ENCODE measurements at regions not wholly inside any gene's neighbourhood (a gene's known extent, or its start where the extent isn't known, plus 50 kb on each side); places are given as distances from the start of the nearest gene placed in this dataset.

DNA sequence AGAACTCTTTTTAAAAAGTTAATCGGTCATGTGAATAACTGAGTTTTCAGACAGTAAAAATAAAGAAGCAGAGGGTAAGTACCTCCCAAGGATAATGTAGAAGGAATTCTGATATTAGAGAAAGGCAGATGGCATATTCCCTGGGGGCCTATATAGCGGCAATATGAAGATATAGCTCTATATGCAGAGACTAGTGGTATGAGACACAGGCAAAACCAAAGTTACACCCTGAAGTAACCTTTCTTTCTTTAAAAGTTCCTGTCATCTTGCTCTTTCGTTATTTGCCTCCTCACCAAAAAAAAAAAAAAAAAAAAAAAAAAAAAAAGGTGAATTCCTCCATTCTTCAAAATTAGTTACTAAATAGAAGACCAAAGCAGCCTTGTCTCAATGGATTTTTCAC lies 76.2 kb upstream of the ARHGAP32 start:
- ChIA-PET CTCF (no interaction called here), POLR2A (no interaction called here)
- Histone ChIP-seq H3K9me3 (ENCODE audit: control insufficient read depth, insufficient read depth, low read depth, low read length) (no peaks in the 10 kb centered on the region), H3K27ac (ENCODE audit: low read length) (no peak overlapping the region), H3K4me3 (ENCODE audit: low read depth in 2 of 2, low read length in 2 of 2) (no peak overlapping the region), H3K36me3 (ENCODE audit: control insufficient read depth, insufficient read depth, low read length) (no peaks in the 10 kb centered on the region), H3K4me1 (ENCODE audit: control insufficient read depth, insufficient read depth, low read length) (peaks cover 7% of the 10 kb centered on the region; the same call in 1 of the 2 replicates), H3K27me3 (ENCODE audit: control insufficient read depth, insufficient read depth, low read length) (no peaks in the 10 kb centered on the region)
- DNase-seq (ENCODE audit: low read depth, low spot score) (no peak), ATAC-seq (no peak)
- TF ChIP-seq TCF7L2 (IDR thresholded peaks at IDR 0.05; ENCODE audit: low read depth, low read length), result no peak
- in situ Hi-C loops (cut with HindIII; ENCODE audit: low pct_unique_long_range_greater_than_20kb, low sequenced_read_pairs) (no loop called here), intact Hi-C loops (cut with micrococcal nuclease; ENCODE audit: unreplicated experiment) (no loop called here)
- no TSS peak for BruUV-seq (replicated peaks)

DNA sequence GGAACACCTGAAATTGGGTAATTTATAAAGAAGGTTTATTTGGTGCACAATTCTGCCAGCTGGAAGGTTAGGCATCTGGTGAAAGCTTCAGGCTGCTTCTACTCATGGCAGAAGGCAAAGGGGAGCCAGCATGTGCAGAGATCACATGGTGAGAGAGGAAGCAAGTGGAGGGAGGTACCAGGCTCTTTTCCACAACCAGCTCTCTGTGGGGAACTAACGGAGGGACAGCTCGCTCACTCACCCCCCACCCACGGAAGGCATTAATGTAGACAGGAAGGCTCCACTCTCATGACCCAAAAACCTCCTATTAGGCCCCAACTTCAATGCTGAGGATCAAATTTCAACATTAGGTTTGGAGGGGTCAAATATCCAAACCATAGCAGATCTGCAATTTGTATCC lies 75.6 kb upstream of the ARHGAP32 start:
- intact Hi-C loops (cut with micrococcal nuclease; ENCODE audit: unreplicated experiment) (no loop called here), in situ Hi-C loops (cut with HindIII; ENCODE audit: low pct_unique_long_range_greater_than_20kb, low sequenced_read_pairs) (no loop called here)
- DNase-seq (ENCODE audit: low read depth, low spot score) (no peak), ATAC-seq (no peak)
- Histone ChIP-seq H3K4me3 (ENCODE audit: low read depth in 2 of 2, low read length in 2 of 2) (no peak overlapping the region), H3K27me3 (ENCODE audit: control insufficient read depth, insufficient read depth, low read length) (no peaks in the 10 kb centered on the region), H3K4me1 (ENCODE audit: control insufficient read depth, insufficient read depth, low read length) (peaks cover 6% of the 10 kb centered on the region; the same call in 1 of the 2 replicates), H3K27ac (ENCODE audit: low read length) (no peak overlapping the region), H3K36me3 (ENCODE audit: control insufficient read depth, insufficient read depth, low read length) (no peaks in the 10 kb centered on the region), H3K9me3 (ENCODE audit: control insufficient read depth, insufficient read depth, low read depth, low read length) (no peaks in the 10 kb centered on the region)
- no TSS peak for BruUV-seq (replicated peaks)
- POLR2A ChIA-PET, result no interaction called here
- TF ChIP-seq, protein P1, sequence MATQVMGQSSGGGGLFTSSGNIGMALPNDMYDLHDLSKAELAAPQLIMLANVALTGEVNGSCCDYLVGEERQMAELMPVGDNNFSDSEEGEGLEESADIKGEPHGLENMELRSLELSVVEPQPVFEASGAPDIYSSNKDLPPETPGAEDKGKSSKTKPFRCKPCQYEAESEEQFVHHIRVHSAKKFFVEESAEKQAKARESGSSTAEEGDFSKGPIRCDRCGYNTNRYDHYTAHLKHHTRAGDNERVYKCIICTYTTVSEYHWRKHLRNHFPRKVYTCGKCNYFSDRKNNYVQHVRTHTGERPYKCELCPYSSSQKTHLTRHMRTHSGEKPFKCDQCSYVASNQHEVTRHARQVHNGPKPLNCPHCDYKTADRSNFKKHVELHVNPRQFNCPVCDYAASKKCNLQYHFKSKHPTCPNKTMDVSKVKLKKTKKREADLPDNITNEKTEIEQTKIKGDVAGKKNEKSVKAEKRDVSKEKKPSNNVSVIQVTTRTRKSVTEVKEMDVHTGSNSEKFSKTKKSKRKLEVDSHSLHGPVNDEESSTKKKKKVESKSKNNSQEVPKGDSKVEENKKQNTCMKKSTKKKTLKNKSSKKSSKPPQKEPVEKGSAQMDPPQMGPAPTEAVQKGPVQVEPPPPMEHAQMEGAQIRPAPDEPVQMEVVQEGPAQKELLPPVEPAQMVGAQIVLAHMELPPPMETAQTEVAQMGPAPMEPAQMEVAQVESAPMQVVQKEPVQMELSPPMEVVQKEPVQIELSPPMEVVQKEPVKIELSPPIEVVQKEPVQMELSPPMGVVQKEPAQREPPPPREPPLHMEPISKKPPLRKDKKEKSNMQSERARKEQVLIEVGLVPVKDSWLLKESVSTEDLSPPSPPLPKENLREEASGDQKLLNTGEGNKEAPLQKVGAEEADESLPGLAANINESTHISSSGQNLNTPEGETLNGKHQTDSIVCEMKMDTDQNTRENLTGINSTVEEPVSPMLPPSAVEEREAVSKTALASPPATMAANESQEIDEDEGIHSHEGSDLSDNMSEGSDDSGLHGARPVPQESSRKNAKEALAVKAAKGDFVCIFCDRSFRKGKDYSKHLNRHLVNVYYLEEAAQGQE (IDR thresholded peaks at IDR 0.05; ENCODE audit: insufficient read depth in 1 of 2, low read depth in 2 of 2, low read length in 1 of 2), result no peak
- TF ChIP-seq CTCF (IDR thresholded peaks at IDR 0.05) (no peak), TCF7L2 (IDR thresholded peaks at IDR 0.05; ENCODE audit: low read depth, low read length) (no peak), POLR2AphosphoS5 (IDR thresholded peaks at IDR 0.05; ENCODE audit: low read depth, low read length) (no peak), SIN3A (IDR thresholded peaks at IDR 0.05; ENCODE audit: borderline replicate concordance, insufficient read depth, low read depth, low read length) (no peak)
- CTCF ChIA-PET, result no interaction called here

- intact Hi-C loops (cut with micrococcal nuclease; ENCODE audit: unreplicated experiment), result no loop called here
- BruUV-seq (replicated peaks), result no TSS peak
- no peak overlapping the region for H3K4me3 ChIP-seq (ENCODE audit: low read depth in 2 of 2, low read length in 2 of 2)
- peak; percentile 60 for ATAC-seq
- H3K4me1 ChIP-seq (ENCODE audit: control insufficient read depth, insufficient read depth, low read length), result peaks cover 5% of the 10 kb centered on the region; the same call in 1 of the 2 replicates
- ChIA-PET POLR2A (no interaction called here), CTCF (no interaction called here)
- no peaks in the 10 kb centered on the region for H3K27me3 ChIP-seq (ENCODE audit: control insufficient read depth, insufficient read depth, low read length)
- no peak for DNase-seq (ENCODE audit: low read depth, low spot score)
- no peak overlapping the region for H3K27ac ChIP-seq (ENCODE audit: low read length)
- in situ Hi-C loops (cut with HindIII; ENCODE audit: low pct_unique_long_range_greater_than_20kb, low sequenced_read_pairs), result no loop called here
- no peaks in the 10 kb centered on the region for H3K9me3 ChIP-seq (ENCODE audit: control insufficient read depth, insufficient read depth, low read depth, low read length)
- TF ChIP-seq TCF7L2 (IDR thresholded peaks at IDR 0.05; ENCODE audit: low read depth, low read length), result no peak
- TF ChIP-seq CTCF (IDR thresholded peaks at IDR 0.05), result no peak
- no peak for TF ChIP-seq POLR2AphosphoS5 (IDR thresholded peaks at IDR 0.05; ENCODE audit: low read depth, low read length)
- TF ChIP-seq, protein P1 (IDR thresholded peaks at IDR 0.05; ENCODE audit: insufficient read depth in 1 of 2, low read depth in 2 of 2, low read length in 1 of 2), result no peak
- TF ChIP-seq SIN3A (IDR thresholded peaks at IDR 0.05; ENCODE audit: borderline replicate concordance, insufficient read depth, low read depth, low read length), result no peak
- H3K36me3 ChIP-seq (ENCODE audit: control insufficient read depth, insufficient read depth, low read length), result no peaks in the 10 kb centered on the region
Observed at GRCh38 chr11:129266536-129266935, 74.4 kb upstream of the ARHGAP32 start.
